ENCODE measurements at regions not wholly inside any gene's neighbourhood (a gene's known extent, or its start where the extent isn't known, plus 50 kb on each side); places are given as distances from the start of the nearest gene placed in this dataset.
"Not testable (repeated sequence)": the region's sequence is repeated elsewhere in the genome, so short reads cannot be mapped to it uniquely, and the experiment has no call there.

DNA sequence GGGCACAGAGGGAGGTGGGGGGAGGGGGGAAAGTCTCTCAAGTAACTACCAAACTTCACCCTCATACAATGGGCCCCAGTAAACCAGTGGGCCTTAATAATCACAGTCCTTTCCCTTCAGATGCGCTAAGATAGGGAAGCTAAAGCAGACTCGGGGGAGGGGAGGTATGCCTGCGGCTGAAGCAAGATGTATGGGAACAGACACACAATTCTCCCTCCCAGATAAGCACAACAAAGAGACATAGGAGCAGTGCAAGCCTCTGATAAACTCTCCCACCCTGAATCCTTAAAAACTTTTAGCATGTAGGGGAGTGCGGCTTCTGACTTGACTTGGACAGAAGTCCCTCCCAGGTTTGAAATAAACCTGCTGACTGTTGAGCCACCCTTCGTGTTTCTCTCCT is 54.7 kb downstream of the PROP1 start:
- not testable (repeated sequence) for DNase-seq

DNA sequence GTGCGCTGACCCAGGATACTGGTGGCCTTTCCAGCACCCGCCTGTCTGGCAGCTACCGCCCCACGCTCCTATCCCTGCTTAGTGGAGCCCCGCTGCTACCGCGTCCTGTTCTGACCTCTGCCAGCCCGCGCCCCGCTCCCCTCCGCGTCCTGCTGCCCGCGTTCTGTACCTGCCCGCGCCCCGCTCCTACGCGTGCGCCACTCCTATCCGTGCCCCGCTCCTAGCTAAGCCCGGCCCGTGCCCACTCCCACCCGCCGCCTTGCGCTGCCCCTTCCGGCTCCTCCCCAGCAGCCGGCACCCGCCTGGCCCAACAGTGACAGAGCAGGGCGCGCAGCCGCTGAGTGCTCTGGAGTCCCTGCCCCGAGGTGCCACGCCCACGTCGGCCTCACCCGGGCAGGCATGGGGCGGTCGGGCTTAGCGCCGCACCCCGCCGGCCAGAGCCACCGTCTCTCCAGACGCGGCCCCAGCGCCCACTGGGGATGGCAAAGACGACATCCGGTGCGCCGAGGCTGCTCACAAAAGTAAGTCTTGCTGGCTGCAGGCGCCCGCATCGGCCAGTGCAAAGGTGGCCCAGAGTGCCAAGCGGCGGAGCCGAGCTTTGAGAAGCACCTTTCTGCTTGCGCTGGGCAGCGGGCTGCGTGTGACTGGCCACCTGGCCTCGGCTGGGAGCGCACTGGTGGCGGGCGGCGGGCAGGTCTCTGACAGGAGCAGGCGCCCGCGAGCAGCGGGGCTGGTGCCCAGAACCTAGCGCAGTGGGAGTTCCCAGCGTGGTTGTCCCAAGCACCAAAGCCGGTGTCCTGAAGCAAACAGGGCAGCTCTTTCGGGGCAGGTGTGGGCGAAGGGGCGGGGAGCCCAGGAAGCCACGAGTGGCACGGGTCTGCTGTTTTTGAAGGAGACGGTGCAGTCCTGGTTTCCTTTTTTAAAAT is 56.5 kb downstream of the PROP1 start:
- peak; percentile 45 for DNase-seq

DNA sequence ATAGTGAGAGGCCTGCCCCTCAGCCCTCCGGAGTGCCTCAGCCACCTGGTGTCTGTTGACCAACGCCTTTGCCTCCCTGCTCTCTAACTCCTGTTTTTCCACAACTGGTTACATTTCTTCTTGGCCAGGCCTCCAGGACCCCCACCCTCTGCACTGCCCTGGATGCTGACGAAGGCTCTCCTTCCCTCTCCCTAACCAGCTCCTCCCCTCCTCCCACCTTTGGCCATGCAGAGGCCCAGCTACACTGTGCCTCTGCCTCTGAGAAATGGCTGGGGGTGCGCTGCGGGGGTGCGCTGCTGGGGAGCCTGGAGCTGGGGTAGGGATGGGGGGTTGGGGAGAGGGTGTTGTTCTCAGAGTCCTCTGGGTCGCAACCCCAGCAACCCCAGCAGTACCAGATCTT is 57.3 kb downstream of the PROP1 start:
- not testable (repeated sequence) for DNase-seq

DNA sequence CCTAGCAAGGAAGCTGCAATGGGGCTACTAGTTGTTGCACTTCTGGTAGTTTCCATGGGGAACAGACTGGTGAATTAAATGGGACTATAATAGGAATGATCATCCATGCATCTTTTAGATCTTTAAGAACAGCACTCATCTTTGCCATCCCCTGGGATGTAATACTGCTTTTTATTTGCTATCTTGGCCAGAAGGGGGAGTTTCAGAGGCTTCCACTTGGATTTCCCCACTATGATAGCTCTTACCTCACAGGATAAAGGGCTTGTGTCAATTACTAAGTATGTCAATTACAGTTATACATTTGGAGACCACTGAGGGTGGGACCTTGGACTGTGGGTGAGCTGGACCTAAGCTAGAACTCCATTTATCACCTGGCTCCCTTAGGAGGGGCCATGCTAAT is 61.8 kb downstream of the PROP1 start:
- DNase-seq, result not testable (repeated sequence)

DNA sequence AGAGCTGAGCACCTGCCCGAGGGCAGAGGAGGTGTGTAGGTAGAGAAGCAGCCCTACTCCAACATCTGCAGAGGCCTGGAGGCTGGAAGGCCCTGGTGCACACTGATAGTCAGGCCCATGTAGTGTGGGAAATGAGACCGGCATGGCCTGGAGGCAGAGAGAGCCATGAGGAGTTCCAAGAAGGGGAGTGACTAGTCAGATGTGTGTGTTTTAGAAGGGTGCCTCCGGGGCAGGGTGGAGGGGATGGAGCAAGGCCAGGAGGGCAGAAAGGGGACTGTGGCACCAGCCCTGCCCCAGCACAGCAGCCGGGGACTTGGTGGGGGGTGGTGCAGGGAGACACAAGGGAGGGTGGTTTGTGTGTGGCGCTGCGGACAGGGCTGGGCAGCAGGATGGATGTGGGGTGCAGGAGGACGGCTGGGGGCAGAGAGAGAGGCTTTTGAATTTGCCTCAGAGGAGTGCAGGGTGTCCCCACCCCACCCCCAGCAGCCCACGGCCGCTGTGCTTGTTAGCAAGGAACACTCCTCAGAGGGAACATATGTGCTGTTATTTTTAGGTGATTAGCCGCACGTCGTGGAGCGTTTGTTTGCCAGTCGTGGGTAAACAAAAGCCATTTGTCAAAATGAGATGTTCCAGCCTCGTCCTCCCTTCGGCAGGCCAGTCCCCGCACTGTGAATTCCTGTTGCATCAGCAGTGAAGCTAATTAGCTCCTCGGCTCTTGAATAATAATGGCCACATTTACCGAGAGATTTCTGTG is 65.6 kb downstream of the PROP1 start:
- DNase-seq, result peak; percentile 45

DNA sequence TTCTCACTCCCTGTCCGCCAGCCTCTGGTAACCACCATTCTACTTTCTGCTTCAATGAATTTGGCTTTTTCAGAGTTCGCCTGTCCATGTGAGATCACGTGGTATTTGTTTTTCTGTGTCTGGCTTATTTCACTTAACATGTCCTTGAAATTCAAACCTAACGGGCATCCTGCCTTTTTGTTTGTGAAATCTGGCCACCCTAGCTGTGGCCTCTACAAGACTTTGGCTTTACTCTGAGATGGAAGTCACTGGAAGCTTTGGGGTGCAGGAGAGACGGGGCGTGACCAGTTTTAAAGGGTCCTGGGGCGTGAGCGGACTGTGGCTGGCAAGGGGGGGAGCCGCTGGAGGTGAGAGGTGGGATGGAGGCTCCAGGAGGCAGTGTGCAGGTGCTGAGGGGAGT is 66.4 kb downstream of the PROP1 start:
- DNase-seq, result not testable (repeated sequence)

DNA sequence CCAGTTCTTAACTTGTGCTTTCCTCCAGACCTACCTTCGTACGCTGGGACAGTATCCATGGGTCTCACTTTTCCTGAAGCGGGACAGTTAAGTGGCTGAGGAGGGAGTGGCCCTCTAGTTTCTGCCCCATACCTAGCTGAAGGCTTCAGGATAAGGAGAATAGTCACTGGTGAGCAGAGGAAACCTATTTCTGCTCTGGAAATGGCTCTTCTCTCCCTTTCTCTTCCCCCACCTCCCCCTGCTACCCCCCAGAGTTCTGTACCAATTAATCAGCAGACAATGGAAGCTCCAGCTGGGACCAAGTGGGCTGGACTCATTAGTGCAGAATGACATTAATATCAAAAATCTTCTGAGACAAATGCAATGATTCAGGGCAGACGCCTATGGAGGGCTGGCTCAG is 68.5 kb downstream of the PROP1 start:
- DNase-seq, result not testable (repeated sequence)

DNA sequence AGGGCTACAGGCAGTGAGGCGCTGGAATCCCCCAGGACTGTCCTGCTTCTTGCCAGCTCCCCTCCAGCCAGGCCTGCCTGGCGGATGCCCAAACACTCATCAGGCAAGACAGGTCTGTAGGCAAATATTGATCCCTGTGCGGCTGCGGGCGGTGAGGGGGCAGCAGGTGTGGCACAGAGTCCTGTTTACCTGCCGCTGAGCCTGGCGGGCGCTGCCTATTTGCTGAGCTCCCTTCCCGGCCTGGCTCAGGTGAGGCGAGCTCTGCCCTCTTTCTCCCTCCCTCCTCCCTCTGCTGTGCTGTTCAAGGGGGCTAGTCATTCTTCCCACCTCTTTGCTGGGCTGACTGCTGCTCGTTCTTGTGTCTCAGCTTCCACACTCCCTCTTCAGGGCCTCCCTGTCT is 71.5 kb downstream of the PROP1 start:
- not testable (repeated sequence) for DNase-seq

DNA sequence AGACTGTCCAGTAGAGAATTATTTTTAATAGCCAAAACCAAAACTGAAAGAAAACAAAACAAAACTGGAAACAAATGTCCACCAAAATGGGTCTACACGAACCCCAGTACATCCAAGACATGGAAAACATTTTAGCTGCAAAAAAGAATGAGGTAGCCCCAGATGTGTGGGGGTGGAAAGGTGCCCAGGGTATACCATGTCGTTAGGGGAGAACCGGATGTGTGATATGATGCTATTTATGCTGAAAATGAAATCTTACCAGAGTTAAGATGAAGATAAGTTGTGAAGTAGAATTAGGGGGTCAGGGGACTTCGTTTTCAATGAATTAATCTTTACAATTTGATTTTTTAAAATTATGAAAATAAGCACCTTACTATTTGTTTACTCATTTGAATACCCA is 72.2 kb downstream of the PROP1 start:
- not testable (repeated sequence) for DNase-seq

DNA sequence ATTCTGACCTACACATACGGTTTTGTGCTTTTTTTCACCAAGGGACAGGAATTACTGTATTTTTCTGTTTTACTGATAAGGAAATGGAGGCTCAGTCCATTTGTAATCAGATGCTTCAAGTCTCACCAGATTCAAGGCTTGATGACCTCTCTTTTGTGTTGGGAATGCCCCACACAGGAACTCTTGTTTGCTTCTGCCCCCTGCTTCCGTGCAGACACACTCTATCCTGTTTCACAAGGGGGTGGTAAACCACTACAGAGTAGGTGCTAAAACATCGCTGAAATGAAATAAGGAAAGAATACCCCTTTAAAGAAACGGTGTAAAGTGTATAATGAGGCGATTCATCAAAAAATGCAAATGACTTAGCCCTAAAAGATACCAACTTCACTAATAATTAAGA is 72.9 kb downstream of the PROP1 start:
- not testable (repeated sequence) for DNase-seq

DNA sequence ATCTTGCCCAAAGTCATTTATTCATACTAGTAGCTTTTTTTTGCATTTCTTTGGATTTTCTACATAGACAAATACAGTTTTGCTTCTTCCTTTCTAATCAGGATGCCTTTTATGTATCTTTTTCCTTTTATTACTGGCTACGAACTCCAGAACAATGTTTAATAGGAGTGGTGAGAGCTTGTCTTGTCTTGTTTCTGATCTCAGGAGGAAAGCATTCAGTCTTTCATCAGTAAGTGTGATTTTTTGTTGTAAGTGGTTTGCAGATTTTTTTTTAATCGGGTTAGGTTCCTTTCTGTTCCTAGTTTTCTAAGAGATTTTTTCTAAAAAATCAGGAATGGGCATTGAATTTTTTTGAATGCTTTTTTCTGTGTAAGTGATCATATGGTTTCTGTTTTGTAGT is 86.8 kb downstream of the PROP1 start:
- DNase-seq, result not testable (repeated sequence)

DNA sequence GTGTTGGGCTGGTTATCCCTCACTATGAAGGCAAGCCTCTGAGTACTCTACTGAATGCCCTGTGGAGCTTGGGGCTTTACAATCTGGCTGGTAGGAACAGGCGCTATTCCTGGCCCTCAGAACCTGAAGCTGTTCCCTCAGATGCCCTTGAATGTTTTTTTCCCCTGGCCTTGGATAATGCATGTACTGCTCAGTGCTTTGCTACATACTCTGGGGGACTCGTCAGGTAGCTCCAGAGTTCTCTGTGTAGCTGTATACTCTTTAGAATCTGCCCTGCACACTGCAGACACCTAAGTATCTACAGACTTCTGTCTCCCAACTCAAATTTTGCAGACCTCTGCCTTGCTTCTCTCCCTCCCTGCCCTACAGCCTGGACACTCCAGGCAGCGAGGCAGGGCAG is 93.2 kb downstream of the PROP1 start:
- not testable (repeated sequence) for DNase-seq

DNA sequence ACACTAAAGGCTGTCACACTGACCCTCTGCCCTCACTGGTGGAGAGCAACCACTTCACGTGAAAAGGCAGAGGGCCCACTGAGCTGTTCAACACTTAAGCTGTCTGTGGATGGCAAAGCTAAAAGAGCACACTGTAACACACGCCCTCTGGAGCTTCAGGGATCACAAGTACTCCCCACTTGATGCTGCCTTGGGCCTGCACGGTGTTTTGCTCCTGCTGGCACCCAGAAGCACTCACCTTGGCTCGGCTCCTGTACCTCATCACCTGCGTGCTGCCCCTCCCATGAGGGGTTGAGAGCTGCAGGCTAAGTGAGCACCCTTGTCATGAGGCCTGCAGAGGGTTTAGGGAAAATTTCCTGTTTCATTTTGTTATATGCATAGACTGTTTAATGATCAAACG is 96.0 kb downstream of the PROP1 start:
- DNase-seq, result not testable (repeated sequence)

DNA sequence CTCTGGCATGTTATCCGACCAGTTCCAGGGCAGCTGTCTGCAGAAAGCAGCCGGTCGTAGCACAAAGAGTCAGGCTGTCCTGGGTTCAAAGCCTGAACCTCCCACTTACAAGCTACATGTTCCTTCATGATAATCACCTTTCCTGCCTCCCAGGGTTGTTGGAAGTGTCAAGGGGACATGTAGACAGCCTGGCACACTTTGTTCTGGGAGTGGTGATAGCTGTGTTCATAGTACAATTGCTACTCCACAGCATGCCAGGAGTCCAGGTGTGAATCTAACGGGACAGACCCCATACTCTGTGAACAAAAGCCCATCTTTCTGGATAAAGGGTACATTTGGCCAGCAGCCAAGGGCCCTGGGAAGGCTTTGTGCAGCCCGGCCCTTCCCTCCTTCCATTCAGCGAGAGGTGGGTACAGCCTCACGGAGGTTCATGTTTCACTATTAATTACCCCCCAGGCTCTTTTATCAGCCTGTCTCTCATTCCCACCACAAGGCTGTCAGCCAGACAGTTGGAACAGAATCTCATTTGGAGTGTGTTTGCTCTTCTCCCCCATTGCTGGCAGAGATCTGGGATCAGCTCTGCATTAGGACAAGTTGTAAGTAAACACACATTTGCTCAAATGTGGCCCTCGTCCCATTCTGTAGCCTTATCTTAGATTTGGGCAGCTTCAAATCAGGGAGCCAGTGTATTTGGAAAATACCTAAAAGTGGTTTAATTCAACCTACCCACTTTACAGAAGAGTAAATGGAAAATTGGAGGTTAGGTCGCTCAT is 101.2 kb downstream of the PROP1 start:
- DNase-seq, result not testable (repeated sequence)

DNA sequence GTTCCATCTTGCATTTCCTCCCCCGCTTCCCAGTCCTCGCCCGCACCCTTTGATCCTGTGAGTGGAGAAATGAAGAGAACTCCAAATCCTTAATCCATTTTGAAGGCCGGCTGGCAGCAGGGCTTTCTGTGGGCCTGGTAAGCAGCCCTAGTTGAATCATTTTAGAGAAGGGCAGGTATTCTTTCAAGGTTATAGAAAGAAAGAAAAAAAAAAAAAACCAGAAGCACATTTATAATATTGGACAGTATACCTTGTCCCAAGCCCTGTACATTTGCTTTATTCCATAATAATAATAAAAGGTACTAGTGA is 103.7 kb downstream of the PROP1 start:
- not testable (repeated sequence) for DNase-seq

DNA sequence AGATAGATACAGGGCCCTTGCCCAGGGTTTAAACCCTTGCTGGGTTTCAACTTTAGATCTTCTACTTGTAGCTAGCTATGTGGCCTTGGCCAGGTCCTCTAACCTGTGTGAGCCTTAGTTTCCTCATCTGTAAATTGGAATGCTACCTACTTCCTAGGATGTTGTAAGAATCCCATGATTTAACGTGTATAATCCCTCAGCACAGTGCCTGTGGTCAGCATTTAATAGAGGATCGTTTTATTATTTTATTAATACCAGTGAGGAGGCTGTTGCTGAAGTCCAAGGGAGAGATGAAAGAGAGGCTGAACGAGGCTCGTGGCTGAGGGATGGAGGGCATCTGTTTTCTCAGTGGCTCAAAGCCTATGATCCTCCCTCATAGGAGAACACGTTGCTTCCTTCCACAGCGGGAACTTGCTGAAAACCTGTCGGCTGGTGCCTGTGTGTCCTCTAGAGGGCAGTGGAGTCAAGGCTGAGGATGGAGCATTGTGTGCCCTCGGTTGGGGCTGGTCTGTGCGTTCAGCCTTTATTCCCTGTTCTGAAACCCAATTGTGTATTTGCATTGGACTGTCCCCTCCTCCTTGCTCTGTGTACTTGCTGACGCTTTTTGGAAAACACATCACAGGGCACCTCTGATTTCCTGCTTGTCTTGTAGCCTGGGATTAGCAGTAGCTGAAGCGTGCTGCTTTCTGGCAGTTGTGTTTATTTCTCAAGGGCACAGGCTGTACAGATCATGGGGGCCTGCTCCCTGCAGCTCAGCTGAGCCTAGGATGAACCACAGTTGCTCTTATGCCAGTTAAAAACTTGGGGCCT is 104.3 kb downstream of the PROP1 start:
- not testable (repeated sequence) for DNase-seq

DNA sequence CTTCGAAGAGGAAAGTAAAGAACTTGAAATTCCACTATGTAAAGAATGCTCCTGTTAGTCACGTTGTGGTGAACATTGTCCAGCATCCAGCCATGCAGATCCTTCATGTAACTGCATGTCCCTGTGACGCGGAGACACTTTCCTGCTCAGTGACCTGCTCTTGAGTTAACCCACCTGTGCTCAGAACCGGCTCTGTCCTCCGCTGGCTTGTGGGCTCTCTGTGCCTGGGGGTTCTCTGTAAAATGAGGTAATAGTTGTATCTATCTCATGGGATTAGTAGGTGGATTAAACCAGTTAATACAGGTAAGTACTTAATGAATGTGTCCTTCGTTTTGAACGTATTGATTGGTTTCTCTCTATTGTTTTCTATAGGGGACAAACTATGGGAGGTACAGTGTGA is 100.6 kb upstream of the FAM153A start:
- DNase-seq, result peak; percentile 2

DNA sequence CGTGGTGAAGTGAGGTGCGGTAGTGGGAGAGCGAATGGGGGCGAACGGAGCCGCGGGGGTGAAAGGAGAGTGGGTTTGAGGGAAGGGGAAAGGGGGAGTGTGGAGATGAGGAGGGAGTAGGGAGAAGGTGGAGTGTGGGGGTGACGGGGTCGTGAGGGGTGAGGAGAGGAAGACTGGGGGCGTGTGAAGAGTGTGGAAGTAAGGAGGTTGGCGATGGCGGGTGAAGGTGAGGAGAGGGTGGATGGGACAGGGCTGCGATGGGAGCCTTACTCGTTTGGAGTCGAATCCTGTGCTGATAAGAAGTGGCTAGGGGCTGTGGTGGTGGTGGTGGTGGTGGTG is 93.2 kb upstream of the FAM153A start:
- DNase-seq, result not testable (repeated sequence)

DNA sequence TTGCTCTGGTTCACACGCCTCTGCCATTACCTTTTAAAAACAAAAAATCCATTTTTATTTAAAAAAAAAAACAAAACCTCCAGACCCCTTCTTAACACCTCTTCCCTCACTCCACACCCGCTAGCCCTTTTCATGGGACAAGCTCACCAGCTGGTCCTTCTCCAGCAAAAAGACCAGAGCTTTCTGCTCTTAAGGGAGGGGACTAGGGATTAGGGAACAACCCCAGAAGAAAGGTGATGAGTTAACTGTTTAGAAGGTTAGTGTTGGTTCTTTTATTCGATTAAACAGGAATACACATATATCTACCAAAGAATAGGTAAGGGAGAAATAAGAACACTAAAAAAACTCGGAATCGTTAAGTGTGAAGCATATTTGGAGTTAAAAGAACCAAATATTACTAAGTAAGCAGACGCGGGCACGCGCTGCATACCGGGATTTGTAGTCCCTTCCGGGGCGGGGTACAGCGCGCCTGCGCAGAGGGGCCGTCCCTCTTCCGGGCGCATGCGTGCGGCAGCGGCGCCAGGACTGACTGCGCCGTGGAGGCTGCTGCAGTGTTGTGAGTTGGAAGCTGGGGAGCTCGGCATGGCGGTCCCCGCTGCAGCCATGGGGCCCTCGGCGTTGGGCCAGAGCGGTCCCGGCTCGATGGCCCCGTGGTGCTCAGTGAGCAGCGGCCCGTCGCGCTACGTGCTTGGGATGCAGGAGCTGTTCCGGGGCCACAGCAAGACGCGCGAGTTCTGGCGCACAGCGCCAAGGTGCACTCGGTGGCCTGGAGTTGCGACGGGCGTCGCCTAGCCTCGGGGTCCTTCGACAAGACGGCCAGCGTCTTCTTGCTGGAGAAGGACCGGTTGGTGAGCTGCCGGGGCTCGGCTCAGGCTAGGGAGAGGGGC is 92.6 kb upstream of the FAM153A start:
- not testable (repeated sequence) for DNase-seq

DNA sequence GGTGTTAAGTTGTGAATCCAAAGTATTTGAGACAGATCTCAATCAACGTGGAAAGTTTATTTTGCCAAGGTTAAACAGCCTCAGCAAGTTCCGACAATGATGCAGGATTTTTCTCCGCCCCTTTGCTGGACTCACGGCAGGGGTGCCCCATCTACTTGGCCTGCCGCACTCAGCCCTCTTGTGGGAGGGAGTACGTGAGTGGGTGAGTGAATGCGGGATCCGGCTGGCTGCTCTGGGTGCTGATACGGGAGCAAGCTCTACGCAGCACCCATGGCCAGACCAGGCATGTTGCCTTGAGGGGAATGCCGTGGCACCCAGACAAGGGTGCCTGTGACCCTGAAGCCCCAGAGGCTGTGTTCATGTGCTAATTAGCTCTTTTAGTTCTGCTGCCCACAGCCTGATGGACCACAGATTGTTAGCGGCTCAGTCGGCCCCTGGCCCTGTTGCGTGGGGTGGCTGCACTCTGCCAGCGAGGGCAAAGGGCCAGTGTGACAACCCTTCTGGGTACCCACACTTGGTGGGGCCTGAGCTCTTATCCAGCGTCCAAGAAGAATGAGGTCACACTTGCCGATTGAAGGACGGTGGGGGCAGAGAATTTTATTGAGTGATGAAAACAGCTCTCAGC is 81.2 kb upstream of the FAM153A start:
- DNase-seq, result not testable (repeated sequence)
